Loucy (cell line): ENCODE measurements at regions not wholly inside any gene's neighbourhood (a gene's known extent, or its start where the extent isn't known, plus 50 kb on each side); places are given as distances from the start of the nearest gene placed in this dataset.

Experiments
- H2AFZ ChIP-seq: fragments of 200-600 bp; sonication (generic); 2 replicates; pipeline ENCODE4 v1.6.0; 2016; ENCODE audit warnings: antibody characterized with exemption, mild to moderate bottlenecking, low read length, moderate library complexity
- H3F3A ChIP-seq: fragments of 200-600 bp; 2 replicates; pipeline ENCODE4 v1.6.0; 2016; ENCODE audit warnings: antibody characterized with exemption, low read depth, mild to moderate bottlenecking
- H3K27me3 ChIP-seq: fragments of 200-600 bp; sonication (generic); 2 replicates; pipeline ENCODE4 v1.6.1; 2014; ENCODE audit warnings: low read length, mild to moderate bottlenecking; ENCODE audit not compliant: insufficient read depth, poor library complexity, severe bottlenecking
- H3K36me3 ChIP-seq: fragments of 200-600 bp; sonication (generic); 2 replicates; pipeline ENCODE4 v1.6.1; 2016; ENCODE audit warnings: low read length; ENCODE audit not compliant: insufficient read depth
- H3K4me1 ChIP-seq: fragments of 200-600 bp; sonication (generic); 2 replicates; pipeline ENCODE4 v1.5.1; 2014; ENCODE audit warnings: low read length, mild to moderate bottlenecking; ENCODE audit not compliant: insufficient read depth, poor library complexity, severe bottlenecking
- H3K4me2 ChIP-seq: fragments of 200-600 bp; sonication (generic); 2 replicates; pipeline ENCODE4 v1.6.0; 2014; ENCODE audit warnings: antibody characterized with exemption, low read length, low read depth, mild to moderate bottlenecking; ENCODE audit not compliant: poor library complexity, severe bottlenecking
- H3K4me3 ChIP-seq: fragments of 200-600 bp; sonication (generic); 2 replicates; pipeline ENCODE4 v1.5.1; 2014; ENCODE audit warnings: low read length, mild to moderate bottlenecking, mixed read lengths; ENCODE audit not compliant: poor library complexity, severe bottlenecking
- H3K79me2 ChIP-seq: fragments of 200-600 bp; sonication (generic); 2 replicates; pipeline ENCODE4 v1.6.1; 2014; ENCODE audit warnings: low read length; ENCODE audit not compliant: insufficient read depth
- H3K9ac ChIP-seq: fragments of 200-600 bp; sonication (generic); 2 replicates; pipeline ENCODE4 v1.6.0; 2014; ENCODE audit warnings: mild to moderate bottlenecking, low read depth, low read length, moderate library complexity; ENCODE audit not compliant: poor library complexity, severe bottlenecking
- H3K9me2 ChIP-seq: fragments of 200-600 bp; sonication (generic); replicated peaks from 2 replicates; pipeline ENCODE4 v1.6.1; 2016; ENCODE audit warnings: low read depth, low read length, mixed read lengths
- H3K9me3 ChIP-seq: fragments of 200-600 bp; sonication (generic); 2 replicates; pipeline ENCODE4 v1.6.1; 2014; ENCODE audit warnings: mild to moderate bottlenecking, antibody characterized with exemption, low read length, low read depth; ENCODE audit not compliant: insufficient read depth
- H4K20me1 ChIP-seq: fragments of 200-600 bp; sonication (generic); 2 replicates; pipeline ENCODE4 v1.6.0; 2014; ENCODE audit warnings: antibody characterized with exemption, low read length, mild to moderate bottlenecking; ENCODE audit not compliant: insufficient read depth, poor library complexity, severe bottlenecking
- EZH2phosphoT487 ChIP-seq: fragments of 200-600 bp; IDR thresholded peaks from 2 replicates; pipeline ENCODE4 v1.6.1; 2018; ENCODE audit warnings: antibody characterized with exemption, mild to moderate bottlenecking, moderate library complexity, borderline replicate concordance
- TF ChIP-seq, protein P1 (sequence below): fragments of 200-600 bp; sonication (generic); conservative IDR thresholded peaks from 2 replicates; pipeline ENCODE4 v1.5.1; 2014; ENCODE audit warnings: mild to moderate bottlenecking, antibody characterized with exemption, low read length

DNA sequence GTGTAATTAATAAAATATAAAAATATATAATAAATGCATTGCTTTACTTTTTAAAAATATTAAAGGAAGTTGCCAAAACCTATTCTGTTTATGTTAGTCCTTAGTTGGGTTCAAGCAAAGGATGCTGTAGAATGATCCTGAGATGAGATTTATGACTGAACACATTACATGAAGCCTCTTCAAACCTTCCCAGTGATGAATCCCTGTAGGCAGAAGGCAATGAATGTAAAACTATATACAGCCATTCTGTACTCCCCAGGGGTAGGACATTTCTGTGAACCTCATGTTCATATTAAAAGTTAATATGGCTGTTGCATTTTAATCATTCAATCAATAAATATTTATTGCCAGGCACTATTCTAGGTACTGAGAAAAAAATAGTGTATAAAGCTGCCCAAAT, 166.0 kb downstream of the RFPL4B start:
- TF ChIP-seq EZH2phosphoT487, result no peak
- TF ChIP-seq, protein P1, sequence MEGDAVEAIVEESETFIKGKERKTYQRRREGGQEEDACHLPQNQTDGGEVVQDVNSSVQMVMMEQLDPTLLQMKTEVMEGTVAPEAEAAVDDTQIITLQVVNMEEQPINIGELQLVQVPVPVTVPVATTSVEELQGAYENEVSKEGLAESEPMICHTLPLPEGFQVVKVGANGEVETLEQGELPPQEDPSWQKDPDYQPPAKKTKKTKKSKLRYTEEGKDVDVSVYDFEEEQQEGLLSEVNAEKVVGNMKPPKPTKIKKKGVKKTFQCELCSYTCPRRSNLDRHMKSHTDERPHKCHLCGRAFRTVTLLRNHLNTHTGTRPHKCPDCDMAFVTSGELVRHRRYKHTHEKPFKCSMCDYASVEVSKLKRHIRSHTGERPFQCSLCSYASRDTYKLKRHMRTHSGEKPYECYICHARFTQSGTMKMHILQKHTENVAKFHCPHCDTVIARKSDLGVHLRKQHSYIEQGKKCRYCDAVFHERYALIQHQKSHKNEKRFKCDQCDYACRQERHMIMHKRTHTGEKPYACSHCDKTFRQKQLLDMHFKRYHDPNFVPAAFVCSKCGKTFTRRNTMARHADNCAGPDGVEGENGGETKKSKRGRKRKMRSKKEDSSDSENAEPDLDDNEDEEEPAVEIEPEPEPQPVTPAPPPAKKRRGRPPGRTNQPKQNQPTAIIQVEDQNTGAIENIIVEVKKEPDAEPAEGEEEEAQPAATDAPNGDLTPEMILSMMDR, result no peak
- no peaks in the 10 kb centered on the region for H3K27me3 ChIP-seq
- no peaks in the 10 kb centered on the region for H3F3A ChIP-seq
- H3K9me3 ChIP-seq, result no peaks in the 10 kb centered on the region
- H3K9me2 ChIP-seq, result no peaks in the 10 kb centered on the region
- H3K4me3 ChIP-seq, result no peak overlapping the region
- no peak overlapping the region for H2AFZ ChIP-seq
- H3K4me1 ChIP-seq, result no peaks in the 10 kb centered on the region
- no peak overlapping the region for H3K9ac ChIP-seq
- H4K20me1 ChIP-seq, result no peaks in the 10 kb centered on the region
- H3K36me3 ChIP-seq, result no peaks in the 10 kb centered on the region
- no peak overlapping the region for H3K4me2 ChIP-seq
- no peaks in the 10 kb centered on the region for H3K79me2 ChIP-seq

DNA sequence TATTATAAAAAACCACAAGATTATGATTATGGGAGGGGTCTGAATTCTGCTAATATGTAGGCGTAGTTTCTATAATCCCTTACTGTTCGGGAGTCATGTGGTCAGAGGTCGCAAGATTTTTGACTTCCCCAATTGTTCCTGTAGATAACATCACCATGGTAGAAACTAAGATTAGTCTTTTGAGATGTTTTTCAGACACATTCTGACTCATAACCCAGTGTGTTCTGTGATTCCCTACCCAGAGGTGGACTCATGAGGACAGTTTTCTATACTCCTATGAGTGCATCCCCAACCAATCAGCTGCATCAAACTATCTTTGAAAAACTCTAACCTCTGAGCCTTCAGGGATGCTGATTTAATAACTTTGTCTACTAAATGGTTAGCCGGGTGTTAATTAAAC, 175.5 kb downstream of the RFPL4B start:
- no peak overlapping the region for H3K4me2 ChIP-seq
- no peaks in the 10 kb centered on the region for H3K79me2 ChIP-seq
- no peak overlapping the region for H3K9ac ChIP-seq
- H2AFZ ChIP-seq, result no peak overlapping the region
- H3K9me2 ChIP-seq, result no peaks in the 10 kb centered on the region
- no peaks in the 10 kb centered on the region for H3K4me1 ChIP-seq
- no peak overlapping the region for H3K4me3 ChIP-seq
- H3K27me3 ChIP-seq, result no peaks in the 10 kb centered on the region
- H3K36me3 ChIP-seq, result no peaks in the 10 kb centered on the region
- no peaks in the 10 kb centered on the region for H3K9me3 ChIP-seq
- no peaks in the 10 kb centered on the region for H4K20me1 ChIP-seq
- no peaks in the 10 kb centered on the region for H3F3A ChIP-seq
- TF ChIP-seq, protein P1, result no peak
- no peak for TF ChIP-seq EZH2phosphoT487

DNA sequence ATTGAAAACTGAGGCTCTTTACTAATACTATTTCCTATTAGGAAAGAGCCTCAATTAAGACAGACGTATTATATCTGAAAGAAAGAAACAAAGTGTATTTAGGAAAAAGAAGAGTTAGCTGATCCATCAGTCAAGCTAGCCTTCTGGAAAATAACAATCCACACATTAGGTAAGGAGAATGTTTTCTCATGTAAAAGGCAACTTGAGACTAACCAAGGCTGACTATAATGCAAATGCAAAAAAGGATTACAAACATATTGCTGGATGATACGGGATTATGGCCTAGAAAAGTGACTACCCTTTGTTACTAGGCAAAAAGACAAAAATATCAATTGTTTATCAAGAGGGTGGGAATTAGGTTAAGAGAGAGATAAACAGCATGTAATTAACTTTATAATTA, 176.9 kb downstream of the RFPL4B start:
- no peak overlapping the region for H3K4me3 ChIP-seq
- TF ChIP-seq, protein P1, result no peak
- no peak for TF ChIP-seq EZH2phosphoT487

More for the DNA sequence above, 176.9 kb downstream of the RFPL4B start:
- H2AFZ ChIP-seq, result no peak overlapping the region
- no peaks in the 10 kb centered on the region for H3K79me2 ChIP-seq
- H3K9ac ChIP-seq, result no peak overlapping the region
- no peaks in the 10 kb centered on the region for H3K9me2 ChIP-seq
- no peaks in the 10 kb centered on the region for H3K4me1 ChIP-seq
- H3K9me3 ChIP-seq, result no peaks in the 10 kb centered on the region
- H4K20me1 ChIP-seq, result no peaks in the 10 kb centered on the region
- no peaks in the 10 kb centered on the region for H3K27me3 ChIP-seq
- H3K36me3 ChIP-seq, result no peaks in the 10 kb centered on the region
- no peaks in the 10 kb centered on the region for H3F3A ChIP-seq
- no peak overlapping the region for H3K4me2 ChIP-seq
